ENCODE measurements at regions not wholly inside any gene's neighbourhood (a gene's known extent, or its start where the extent isn't known, plus 50 kb on each side); places are given as distances from the start of the nearest gene placed in this dataset.

DNA sequence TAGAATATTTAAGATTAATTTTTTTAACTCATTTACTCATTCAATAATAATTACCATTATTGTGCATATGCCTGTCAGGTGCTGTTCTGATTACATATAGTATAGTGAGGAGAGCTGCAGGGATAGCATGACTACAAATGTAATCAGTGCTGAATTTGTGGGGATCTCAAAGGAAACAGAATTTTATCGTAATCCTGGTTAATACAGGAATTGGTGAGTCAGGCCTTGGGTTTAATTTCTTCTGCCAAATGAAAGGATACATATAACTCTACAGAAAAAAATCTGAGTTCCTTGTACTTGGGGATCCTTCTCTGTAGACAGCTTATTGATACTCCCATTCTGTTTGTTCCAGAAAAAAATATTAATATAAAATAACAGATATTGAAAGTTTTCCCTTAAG is 297.2 kb downstream of the GJA1 start:
- no peak for TF ChIP-seq NR3C1 (IDR thresholded peaks at IDR 0.05)
- no peak for TF ChIP-seq NPAS2 (CRISPR knock-in tag; IDR thresholded peaks at IDR 0.05; ENCODE audit: borderline replicate concordance)

Measured in A549 (cell line).